K562 (cell line): ENCODE measurements at regions not wholly inside any gene's neighbourhood (a gene's known extent, or its start where the extent isn't known, plus 50 kb on each side); places are given as distances from the start of the nearest gene placed in this dataset.

Experiments used
- ATAC-seq: fragments of 200-7000 bp; cut with Tn5 transposase; 3 replicates; pipeline ENCODE4 v1.9.1; 2020; ENCODE audit warnings: moderate library complexity
- BruUV-seq: library from RNA; stranded (reverse); fragments of 400-500 nt; replicated peaks from 2 replicates; lab custom pipeline; 2021; lab: Mats Ljungman, UMichigan
- CTCF ChIA-PET: fragments of 300-600 bp; formaldehyde crosslinking; extraction: SDS; loops from one replicate; lab custom pipeline; 2021; ENCODE audit warnings: low intra/inter-chr PET ratio; lab: Yijun Ruan, JAX
- POLR2A ChIA-PET: fragments of 300-600, 350-650 bp; sonication (Branson Sonifier 250); formaldehyde crosslinking; extraction: SDS; loops from one replicate; lab custom pipeline; 2021; ENCODE audit warnings: antibody characterized with exemption, inconsistent platforms; lab: Yijun Ruan, JAX
- DNase-seq, 4 experiments: peaks; one replicate each; pipeline versions ENCODE4 v3.0.0 to v3.0.0-alpha.2; 2011 to 2018; ENCODE audit warnings: low spot score in 3 of 4, mixed read lengths in 3 of 4; ENCODE audit errors: extremely low read depth in 1 of 4
- FAIRE-seq: peaks from 2 replicates; lab custom pipeline; 2011; peaks lifted over from hg19 to GRCh38; lab: Jason Lieb, UNC
- H2AFZ ChIP-seq: 2 replicates; pipeline ENCODE4 v1.6.0; 2011; ENCODE audit warnings: low read depth, low read length, control low read depth, inconsistent platforms
- H3K27ac ChIP-seq: fragments of 200-600 bp; 3 replicates; pipeline ENCODE4 v1.8.0; 2011; ENCODE audit warnings: low read depth, mild to moderate bottlenecking, control low read depth, inconsistent platforms, low read length, moderate library complexity, mixed read lengths; ENCODE audit errors: extremely low read depth
- H3K27me3 ChIP-seq, 2 experiments: fragments of 300-600 bp in 1 of 2; 2 replicates in 1 of 2; 3 replicates in 1 of 2; pipeline versions ENCODE4 v1.6.0 to v1.8.0; 2011; ENCODE audit warnings: inconsistent platforms in 2 of 2, low read length in 2 of 2, mild to moderate bottlenecking in 1 of 2, mixed read lengths in 1 of 2, moderate library complexity in 1 of 2; ENCODE audit not compliant: control insufficient read depth in 2 of 2, insufficient read depth in 2 of 2
- H3K36me3 ChIP-seq: fragments of 300-600 bp; 3 replicates; pipeline ENCODE4 v1.8.0; 2011; ENCODE audit warnings: mild to moderate bottlenecking, low read length, inconsistent platforms; ENCODE audit not compliant: control insufficient read depth, insufficient read depth
- H3K4me1 ChIP-seq, 2 experiments: fragments of 200-600 bp in 1 of 2; replicated peaks in 1 of 2; 2 replicates in 1 of 2; 3 replicates in 1 of 2; pipeline versions ENCODE4 v1.5.1 to v1.8.0; 2011; ENCODE audit warnings: inconsistent platforms in 2 of 2, low read length in 2 of 2, mild to moderate bottlenecking in 1 of 2, mixed read lengths in 1 of 2, moderate library complexity in 1 of 2; ENCODE audit not compliant: control insufficient read depth in 2 of 2, insufficient read depth in 2 of 2
- H3K4me2 ChIP-seq: 2 replicates; pipeline ENCODE4 v1.6.1; 2011; ENCODE audit warnings: low read length, control low read depth, inconsistent platforms, mixed read lengths; ENCODE audit not compliant: insufficient read depth
- H3K4me3 ChIP-seq: fragments of 200-600 bp; sonication (generic), shearing (Covaris generic); 2 replicates; pipeline ENCODE4 v1.5.1; 2016; ENCODE audit warnings: control low read depth, inconsistent platforms
- H3K79me2 ChIP-seq: fragments of 200-600 bp; 3 replicates; pipeline ENCODE4 v1.8.0; 2011; ENCODE audit warnings: low read length, inconsistent platforms; ENCODE audit not compliant: control insufficient read depth, insufficient read depth
- H3K9ac ChIP-seq, 2 experiments: 2 replicates each; pipeline versions ENCODE4 v1.6.0 to v1.6.1; 2011; ENCODE audit warnings: low read depth in 2 of 2, low read length in 2 of 2, control low read depth in 1 of 2, inconsistent platforms in 1 of 2, mild to moderate bottlenecking in 1 of 2, mixed read lengths in 1 of 2; ENCODE audit not compliant: insufficient read depth in 1 of 2
- H3K9me1 ChIP-seq: one replicate; pipeline ENCODE4 v1.6.0; 2011; ENCODE audit warnings: inconsistent platforms, mild to moderate bottlenecking, low read length, moderate library complexity; ENCODE audit not compliant: control insufficient read depth, insufficient read depth
- H3K9me3 ChIP-seq: replicated peaks from 2 replicates; pipeline ENCODE4 v1.5.1; 2011; ENCODE audit warnings: low read depth, low read length, inconsistent platforms; ENCODE audit not compliant: control insufficient read depth, insufficient read depth
- H4K20me1 ChIP-seq: replicated peaks from 2 replicates; pipeline ENCODE4 v1.6.1; 2011; ENCODE audit warnings: low read length, inconsistent platforms, mixed read lengths; ENCODE audit not compliant: control insufficient read depth, insufficient read depth
- CEBPG ChIP-seq, 3 experiments: fragments of 200-800 bp in 1 of 3; sonication (Bioruptor generic) in 1 of 3; sonication (generic) in 1 of 3; formaldehyde crosslinking in 1 of 3; IDR thresholded peaks in 2 of 3; conservative IDR thresholded peaks in 1 of 3; 2 replicates each; pipeline versions ENCODE4 v1.6.1 to v1.8.0; 2016 to 2022; ENCODE audit warnings: missing compliant biosample characterization in 2 of 3, missing genetic modification characterization in 2 of 3, mild to moderate bottlenecking in 1 of 3, missing genetic modification reagents in 1 of 3
- COPS2 ChIP-seq: fragments of 450-650 bp; conservative IDR thresholded peaks from 2 replicates; pipeline ENCODE4 v1.6.1; 2016; ENCODE audit warnings: mild to moderate bottlenecking, moderate library complexity
- ELF4 ChIP-seq: fragments of 450-650 bp; formaldehyde crosslinking; IDR thresholded peaks from 2 replicates; pipeline ENCODE4 v1.4.0; 2022; ENCODE audit warnings: missing genetic modification characterization
- IRF2 ChIP-seq: sonication (generic); formaldehyde crosslinking; IDR thresholded peaks from 2 replicates; pipeline ENCODE4 v1.8.1; 2022; ENCODE audit warnings: mild to moderate bottlenecking, missing genetic modification reagents
- MCM7 ChIP-seq, 2 experiments: fragments of 450-650 bp; IDR thresholded peaks; 2 replicates each; pipeline ENCODE4 v1.6.1; 2016 to 2018
- NCOA4 ChIP-seq: fragments of 450-650 bp; IDR thresholded peaks from 2 replicates; pipeline ENCODE4 v1.6.1; 2018; ENCODE audit warnings: mild to moderate bottlenecking; ENCODE audit not compliant: partially characterized antibody
- NFATC3 ChIP-seq: fragments of 450-650 bp; IDR thresholded peaks from 2 replicates; pipeline ENCODE4 v1.6.1; 2017; ENCODE audit warnings: mild to moderate bottlenecking
- PPARD ChIP-seq: fragments of 250-450 bp; sonication (Bioruptor Pico); IDR thresholded peaks from 2 replicates; pipeline ENCODE4 v1.8.0; 2022; ENCODE audit warnings: inconsistent platforms, mild to moderate bottlenecking, moderate library complexity
- RB1 ChIP-seq: fragments of 450-650 bp; IDR thresholded peaks from 2 replicates; pipeline ENCODE4 v1.6.1; 2017; ENCODE audit warnings: low read depth, mild to moderate bottlenecking
- XRCC5 ChIP-seq: fragments of 200-400 bp; formaldehyde crosslinking; IDR thresholded peaks from 2 replicates; pipeline ENCODE4 v1.6.1; 2017; ENCODE audit warnings: low read depth, mild to moderate bottlenecking, low read length
- in situ Hi-C: fragments of 300-500 bp; cut with MboI; formaldehyde crosslinking; loops from 4 replicates; pipeline ENCODE4 v1.15.0; 2018; ENCODE audit warnings: inconsistent platforms, mixed read lengths
- intact Hi-C: fragments of 100-400 bp; cut with micrococcal nuclease; formaldehyde crosslinking; loops from 2 replicates; pipeline ENCODE4 v1.14.2; 2022
- TF ChIP-seq, protein P1 (sequence below): sonication (generic); formaldehyde crosslinking; IDR thresholded peaks from 2 replicates; pipeline ENCODE4 v1.8.0; 2023; ENCODE audit warnings: mild to moderate bottlenecking, missing genetic modification reagents
- TF ChIP-seq, protein P2 (sequence below): fragments of 450-650 bp; conservative IDR thresholded peaks from 2 replicates; pipeline ENCODE4 v1.6.1; 2016; ENCODE audit warnings: missing genetic modification characterization, low read depth, mild to moderate bottlenecking, control low read depth, missing compliant biosample characterization

DNA sequence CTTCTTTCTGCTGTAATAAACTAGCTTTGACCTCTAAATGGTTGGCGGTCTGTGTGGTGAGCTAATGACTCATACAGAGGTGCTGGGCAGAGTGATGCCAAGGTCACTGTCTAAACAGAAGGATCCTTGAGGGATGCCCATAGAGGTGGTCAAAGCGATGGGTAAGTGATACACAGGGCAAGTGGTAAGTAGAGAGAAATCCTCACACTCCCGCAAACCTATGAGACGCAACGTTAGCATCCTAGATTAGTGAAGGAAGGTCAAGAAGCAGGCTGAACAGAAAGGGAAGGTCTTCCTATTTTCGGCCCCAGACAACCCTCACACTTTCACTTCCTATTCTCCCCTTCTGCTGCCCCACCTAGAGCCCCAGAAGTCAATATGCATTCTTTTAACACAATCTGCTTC is 65.6 kb upstream of the SESN3 start (continued):
- TF ChIP-seq, protein P1, sequence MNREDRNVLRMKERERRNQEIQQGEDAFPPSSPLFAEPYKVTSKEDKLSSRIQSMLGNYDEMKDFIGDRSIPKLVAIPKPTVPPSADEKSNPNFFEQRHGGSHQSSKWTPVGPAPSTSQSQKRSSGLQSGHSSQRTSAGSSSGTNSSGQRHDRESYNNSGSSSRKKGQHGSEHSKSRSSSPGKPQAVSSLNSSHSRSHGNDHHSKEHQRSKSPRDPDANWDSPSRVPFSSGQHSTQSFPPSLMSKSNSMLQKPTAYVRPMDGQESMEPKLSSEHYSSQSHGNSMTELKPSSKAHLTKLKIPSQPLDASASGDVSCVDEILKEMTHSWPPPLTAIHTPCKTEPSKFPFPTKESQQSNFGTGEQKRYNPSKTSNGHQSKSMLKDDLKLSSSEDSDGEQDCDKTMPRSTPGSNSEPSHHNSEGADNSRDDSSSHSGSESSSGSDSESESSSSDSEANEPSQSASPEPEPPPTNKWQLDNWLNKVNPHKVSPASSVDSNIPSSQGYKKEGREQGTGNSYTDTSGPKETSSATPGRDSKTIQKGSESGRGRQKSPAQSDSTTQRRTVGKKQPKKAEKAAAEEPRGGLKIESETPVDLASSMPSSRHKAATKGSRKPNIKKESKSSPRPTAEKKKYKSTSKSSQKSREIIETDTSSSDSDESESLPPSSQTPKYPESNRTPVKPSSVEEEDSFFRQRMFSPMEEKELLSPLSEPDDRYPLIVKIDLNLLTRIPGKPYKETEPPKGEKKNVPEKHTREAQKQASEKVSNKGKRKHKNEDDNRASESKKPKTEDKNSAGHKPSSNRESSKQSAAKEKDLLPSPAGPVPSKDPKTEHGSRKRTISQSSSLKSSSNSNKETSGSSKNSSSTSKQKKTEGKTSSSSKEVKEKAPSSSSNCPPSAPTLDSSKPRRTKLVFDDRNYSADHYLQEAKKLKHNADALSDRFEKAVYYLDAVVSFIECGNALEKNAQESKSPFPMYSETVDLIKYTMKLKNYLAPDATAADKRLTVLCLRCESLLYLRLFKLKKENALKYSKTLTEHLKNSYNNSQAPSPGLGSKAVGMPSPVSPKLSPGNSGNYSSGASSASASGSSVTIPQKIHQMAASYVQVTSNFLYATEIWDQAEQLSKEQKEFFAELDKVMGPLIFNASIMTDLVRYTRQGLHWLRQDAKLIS (CRISPR knock-in tag) = no peak
- no peak for TF ChIP-seq PPARD
- TF ChIP-seq, all 486 proteins: peak for 0

DNA sequence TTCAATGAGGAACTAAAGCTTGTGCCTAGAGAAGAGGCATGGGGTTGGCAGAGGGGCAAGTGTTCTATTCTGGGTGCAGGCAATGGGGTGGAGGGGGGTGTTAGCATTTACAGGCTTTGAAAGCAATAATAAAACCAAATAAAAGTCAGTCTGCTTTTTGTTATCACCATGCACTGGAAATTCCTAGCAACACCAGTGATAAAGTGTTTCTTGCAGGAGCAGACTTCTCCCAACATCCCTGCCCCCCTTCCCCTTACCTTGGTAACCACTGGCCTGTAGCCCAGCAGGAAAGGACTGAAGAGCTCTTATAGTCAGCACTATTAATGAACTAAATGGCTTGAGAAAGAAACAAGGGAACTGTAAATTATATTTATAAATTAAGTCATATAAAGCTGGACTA is 65.2 kb upstream of the SESN3 start:
- ChIA-PET POLR2A (interaction anchor here (1.5 kb wide), 1 partner anchor 188 kb away, joined by 3 read pairs; no protein-coding TSS in a partner anchor), CTCF (no interaction called here)
- no peak overlapping the region for H2AFZ ChIP-seq
- H3K4me1 ChIP-seq = peaks cover 0 to 9% of the 10 kb centered on the region in 2 experiments; a peak in 1 of 5 replicates
- H4K20me1 ChIP-seq = no peaks in the 10 kb centered on the region
- in situ Hi-C loops = no loop called here
- no peaks in the 10 kb centered on the region for H3K36me3 ChIP-seq
- no peak overlapping the region for H3K4me3 ChIP-seq
- TF ChIP-seq COPS2 (no peak), MCM7 (IDR thresholded peaks at IDR 0.05) (no peak), NCOA4 (no peak), CEBPG (CRISPR knock-in tag; IDR thresholded peaks at IDR 0.05) (no peak), CEBPG (tag; conservative IDR thresholded peaks at IDR 0.05 in 1 of 2, IDR thresholded peaks at IDR 0.05 in 1 of 2) (no peak), IRF2 (CRISPR knock-in tag) (no peak), RB1 (no peak), NFATC3 (no peak), ELF4 (CRISPR knock-in tag) (no peak), XRCC5 (no peak)
- TF ChIP-seq, protein P2, sequence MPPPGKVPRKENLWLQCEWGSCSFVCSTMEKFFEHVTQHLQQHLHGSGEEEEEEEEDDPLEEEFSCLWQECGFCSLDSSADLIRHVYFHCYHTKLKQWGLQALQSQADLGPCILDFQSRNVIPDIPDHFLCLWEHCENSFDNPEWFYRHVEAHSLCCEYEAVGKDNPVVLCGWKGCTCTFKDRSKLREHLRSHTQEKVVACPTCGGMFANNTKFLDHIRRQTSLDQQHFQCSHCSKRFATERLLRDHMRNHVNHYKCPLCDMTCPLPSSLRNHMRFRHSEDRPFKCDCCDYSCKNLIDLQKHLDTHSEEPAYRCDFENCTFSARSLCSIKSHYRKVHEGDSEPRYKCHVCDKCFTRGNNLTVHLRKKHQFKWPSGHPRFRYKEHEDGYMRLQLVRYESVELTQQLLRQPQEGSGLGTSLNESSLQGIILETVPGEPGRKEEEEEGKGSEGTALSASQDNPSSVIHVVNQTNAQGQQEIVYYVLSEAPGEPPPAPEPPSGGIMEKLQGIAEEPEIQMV (tag) = no peak
- ATAC-seq = no peak
- no peak overlapping the region for H3K27ac ChIP-seq
- no peak for DNase-seq
- H3K4me2 ChIP-seq = no peak overlapping the region
- no TSS peak for BruUV-seq
- no peak overlapping the region for H3K9ac ChIP-seq
- no peaks in the 10 kb centered on the region for H3K9me3 ChIP-seq
- no peaks in the 10 kb centered on the region for H3K79me2 ChIP-seq
- H3K27me3 ChIP-seq = peaks cover 18 to 37% of the 10 kb centered on the region in 2 experiments; a peak in 4 of 5 replicates
- FAIRE-seq = no peak
- no peaks in the 10 kb centered on the region for H3K9me1 ChIP-seq
- intact Hi-C loops = no loop called here
